NT2/D1 (cell line): ENCODE measurements at regions not wholly inside any gene's neighbourhood (a gene's known extent, or its start where the extent isn't known, plus 50 kb on each side); places are given as distances from the start of the nearest gene placed in this dataset.

ENCODE experiments used
- SUZ12 ChIP-seq: IDR thresholded peaks from 2 replicates; pipeline ENCODE4 v1.6.1; 2011; ENCODE audit not compliant: insufficient read length, insufficient read depth; ENCODE audit errors: extremely low read depth
- ZNF274 ChIP-seq: IDR thresholded peaks from 2 replicates; pipeline ENCODE4 v1.6.1; 2011; ENCODE audit warnings: mild to moderate bottlenecking, low read depth, low read length

DNA sequence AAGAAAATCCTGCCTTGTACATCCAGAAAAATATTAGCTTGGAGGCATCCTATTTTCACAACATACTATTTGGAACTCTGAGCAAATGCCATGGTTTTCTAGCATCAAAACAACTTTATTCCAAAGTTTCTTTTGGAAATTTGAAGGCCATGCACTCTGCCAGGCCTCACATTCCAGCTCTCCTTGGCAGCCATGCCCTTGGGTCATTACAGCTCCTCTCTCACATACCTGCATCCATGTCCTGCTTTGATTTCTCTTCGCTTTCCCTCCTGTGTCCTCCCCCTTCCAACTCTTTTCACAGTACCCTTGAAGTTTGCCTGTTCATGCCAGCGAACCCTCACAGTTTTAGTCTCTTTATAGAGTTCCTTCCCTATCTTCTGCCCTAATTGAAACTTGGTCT lies 70.9 kb upstream of the TPRG1 start:
- TF ChIP-seq ZNF274 (no peak), SUZ12 (no peak)
